ENCODE measurements at regions not wholly inside any gene's neighbourhood (a gene's known extent, or its start where the extent isn't known, plus 50 kb on each side); places are given as distances from the start of the nearest gene placed in this dataset.
"Not testable (repeated sequence)": the region's sequence is repeated elsewhere in the genome, so short reads cannot be mapped to it uniquely, and the experiment has no call there.

GRCh38 chr7:149635561-149636329 lies 137.6 kb downstream of the ZNF467 start:
- DNase-seq, result no peak
- H3K27ac Mint-ChIP-seq, result no peak overlapping the region
- H3K36me3 Mint-ChIP-seq (ENCODE audit: low read depth), result no peaks in the 10 kb centered on the region
- no peaks in the 10 kb centered on the region for H3K9me3 Mint-ChIP-seq
- peaks cover 5% of the 10 kb centered on the region for H3K27me3 Mint-ChIP-seq
- H3K4me3 Mint-ChIP-seq, result no peak overlapping the region
- no peaks in the 10 kb centered on the region for H3K4me1 Mint-ChIP-seq
- intact Hi-C loops (cut with micrococcal nuclease), result no loop called here

DNA sequence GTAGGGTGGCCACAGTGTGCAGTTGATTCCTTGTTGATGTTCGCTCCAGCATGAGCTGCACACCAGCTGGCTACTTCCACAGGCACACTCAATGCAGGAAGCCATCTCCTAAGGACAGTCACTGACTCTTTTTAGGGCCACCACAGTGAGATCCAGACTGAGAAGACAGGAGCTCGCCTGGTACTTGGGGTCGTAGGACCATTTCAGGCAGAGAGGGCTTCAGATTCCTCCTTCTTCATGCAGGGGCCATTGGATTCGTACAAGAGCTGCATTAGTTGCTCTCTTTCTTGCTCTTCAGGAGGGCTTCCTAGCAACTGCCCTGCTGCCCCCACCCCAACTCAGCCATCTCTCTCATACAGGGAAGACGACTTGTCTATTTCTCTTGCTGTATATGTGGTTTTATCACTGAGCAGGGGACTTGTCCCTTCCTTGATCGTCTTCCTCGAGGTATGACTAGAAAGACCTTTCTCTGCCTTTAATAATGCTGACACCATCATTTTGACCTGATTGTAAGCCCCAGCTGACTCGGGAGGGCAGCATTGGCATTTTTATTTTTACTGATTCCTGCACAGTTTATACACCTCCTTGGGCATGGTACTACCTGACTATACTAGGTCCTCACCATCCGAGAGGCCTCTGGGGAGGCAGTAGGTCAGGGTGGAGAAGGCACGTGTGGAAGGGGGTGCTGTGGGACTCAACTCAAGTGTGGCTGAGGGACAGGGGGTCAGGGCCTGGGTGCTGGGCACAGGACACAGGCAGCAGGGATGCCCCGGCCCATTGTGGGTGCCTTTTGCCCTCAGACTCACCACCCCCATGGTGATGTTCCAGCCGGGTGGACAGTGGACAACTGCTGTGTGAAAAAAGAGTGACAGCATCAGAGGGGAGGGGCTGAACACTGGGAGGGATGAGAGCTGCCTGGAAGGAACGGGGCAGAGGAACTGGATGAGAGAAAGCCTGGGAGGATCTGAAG lies 136.7 kb upstream of the ZNF746 start:
- DNase-seq, result no peak
- intact Hi-C loops (cut with micrococcal nuclease), result no loop called here
- Mint-ChIP-seq H3K27me3 (peaks cover 5% of the 10 kb centered on the region), H3K4me1 (no peaks in the 10 kb centered on the region), H3K4me3 (no peak overlapping the region), H3K9me3 (no peaks in the 10 kb centered on the region), H3K27ac (no peak overlapping the region), H3K36me3 (ENCODE audit: low read depth) (no peaks in the 10 kb centered on the region)

DNA sequence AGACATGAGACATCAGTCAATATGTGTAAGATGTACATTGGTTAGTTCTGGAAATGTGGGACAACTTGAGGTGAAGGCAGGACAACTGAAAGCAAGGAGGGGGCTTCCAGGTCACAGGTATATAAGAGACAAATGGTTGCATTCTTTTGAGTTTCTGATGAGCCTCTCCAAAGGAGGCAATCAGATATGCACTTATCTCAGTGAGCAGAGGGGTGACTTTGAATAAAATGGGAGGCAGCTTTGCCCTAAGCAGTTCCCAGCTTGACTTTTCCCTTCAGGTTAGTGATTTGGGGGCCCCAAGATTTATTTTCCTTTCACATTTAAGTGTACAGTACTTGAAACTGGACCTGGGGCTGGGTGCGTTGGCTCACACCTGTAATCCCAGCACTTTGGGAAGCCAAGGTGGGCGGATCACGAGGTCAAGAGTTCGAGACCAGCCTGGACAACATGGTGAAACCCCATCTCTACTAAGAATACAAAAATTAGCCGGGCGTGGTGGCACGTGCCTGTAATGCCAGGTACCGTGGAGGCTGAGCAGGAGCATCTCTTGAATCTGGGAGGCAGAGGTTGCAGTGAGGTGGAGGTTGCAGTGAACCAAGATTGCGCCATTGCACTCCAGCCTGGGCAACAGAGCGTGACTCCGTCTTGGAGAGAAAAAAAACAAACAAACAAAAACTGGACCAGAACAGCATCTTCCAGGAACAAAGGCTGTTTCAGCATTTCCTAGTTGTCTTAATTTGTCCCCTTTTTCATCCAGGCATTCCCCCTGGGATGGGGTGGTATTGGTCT lies 130.9 kb upstream of the ZNF746 start:
- H3K27ac Mint-ChIP-seq; H3K4me3 Mint-ChIP-seq; DNase-seq; H3K9me3 Mint-ChIP-seq; H3K36me3 Mint-ChIP-seq (ENCODE audit: low read depth); H3K4me1 Mint-ChIP-seq: not testable (repeated sequence)
- intact Hi-C loops (cut with micrococcal nuclease), result loop anchor here (10.0 kb wide), 4 partner anchors 86 to 1456 kb away; partner anchors contain the start of genes AGAP3, ATP6V0E2, FASTK and TMUB1
- peaks cover 14% of the 10 kb centered on the region for H3K27me3 Mint-ChIP-seq

- no peak overlapping the region for H3K4me3 Mint-ChIP-seq
- peaks cover 3% of the 10 kb centered on the region for H3K36me3 Mint-ChIP-seq (ENCODE audit: low read depth)
- peaks cover 13% of the 10 kb centered on the region for H3K4me1 Mint-ChIP-seq
- no peaks in the 10 kb centered on the region for H3K9me3 Mint-ChIP-seq
- no peak overlapping the region for H3K27ac Mint-ChIP-seq
- no peak for DNase-seq
- intact Hi-C loops (cut with micrococcal nuclease), result loop anchor here (10.0 kb wide), 4 partner anchors 87 to 1457 kb away; partner anchors contain the start of genes AGAP3, ATP6V0E2, FASTK and TMUB1
- peaks cover 14% of the 10 kb centered on the region for H3K27me3 Mint-ChIP-seq
Observed at GRCh38 chr7:149627911-149628310, 130.3 kb upstream of the ZNF746 start.

DNA sequence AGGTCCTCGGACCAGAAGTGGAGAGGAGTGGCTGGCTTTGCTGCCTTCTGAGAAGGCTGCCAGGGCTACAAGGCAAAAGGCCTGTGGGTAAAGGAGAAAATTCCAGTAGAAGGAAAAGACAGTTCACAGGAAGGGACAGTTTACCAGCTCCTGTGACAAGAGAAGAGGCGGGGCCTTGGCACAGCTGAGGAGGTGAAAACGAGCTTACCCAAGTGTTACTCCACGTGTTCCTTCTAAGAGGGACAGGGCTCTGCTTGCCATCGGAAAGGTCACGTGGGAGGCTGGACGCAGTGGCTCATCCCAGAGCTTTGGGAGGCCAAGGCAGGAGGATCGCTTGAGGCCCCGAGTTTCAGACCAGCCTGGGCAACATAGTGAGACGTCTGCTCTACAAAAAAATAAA lies 129.4 kb upstream of the ZNF746 start:
- Mint-ChIP-seq H3K27ac (no peak overlapping the region), H3K9me3 (no peaks in the 10 kb centered on the region), H3K36me3 (ENCODE audit: low read depth) (peaks cover 6% of the 10 kb centered on the region), H3K4me1 (peaks cover 22% of the 10 kb centered on the region), H3K4me3 (no peak overlapping the region), H3K27me3 (peaks cover 14% of the 10 kb centered on the region)
- no peak for DNase-seq
- intact Hi-C loops (cut with micrococcal nuclease), result loop anchor here (10.0 kb wide), 4 partner anchors 88 to 1458 kb away; partner anchors contain the start of genes AGAP3, ATP6V0E2, FASTK and TMUB1

GRCh38 chr7:149625947-149626392 lies 128.4 kb upstream of the ZNF746 start:
- peaks cover 30% of the 10 kb centered on the region for H3K4me1 Mint-ChIP-seq
- peaks cover 14% of the 10 kb centered on the region for H3K27me3 Mint-ChIP-seq
- H3K9me3 Mint-ChIP-seq, result no peaks in the 10 kb centered on the region
- no peak overlapping the region for H3K27ac Mint-ChIP-seq
- H3K36me3 Mint-ChIP-seq (ENCODE audit: low read depth), result peaks cover 14% of the 10 kb centered on the region
- H3K4me3 Mint-ChIP-seq, result peak overlapping the region; percentile 91
- intact Hi-C loops (cut with micrococcal nuclease), result loop anchor here (1.0 to 10.0 kb wide), 8 partner anchors 89 to 1459 kb away; partner anchors contain the start of genes AGAP3, ATP6V0E2, FASTK and TMUB1
- no peak for DNase-seq

DNA sequence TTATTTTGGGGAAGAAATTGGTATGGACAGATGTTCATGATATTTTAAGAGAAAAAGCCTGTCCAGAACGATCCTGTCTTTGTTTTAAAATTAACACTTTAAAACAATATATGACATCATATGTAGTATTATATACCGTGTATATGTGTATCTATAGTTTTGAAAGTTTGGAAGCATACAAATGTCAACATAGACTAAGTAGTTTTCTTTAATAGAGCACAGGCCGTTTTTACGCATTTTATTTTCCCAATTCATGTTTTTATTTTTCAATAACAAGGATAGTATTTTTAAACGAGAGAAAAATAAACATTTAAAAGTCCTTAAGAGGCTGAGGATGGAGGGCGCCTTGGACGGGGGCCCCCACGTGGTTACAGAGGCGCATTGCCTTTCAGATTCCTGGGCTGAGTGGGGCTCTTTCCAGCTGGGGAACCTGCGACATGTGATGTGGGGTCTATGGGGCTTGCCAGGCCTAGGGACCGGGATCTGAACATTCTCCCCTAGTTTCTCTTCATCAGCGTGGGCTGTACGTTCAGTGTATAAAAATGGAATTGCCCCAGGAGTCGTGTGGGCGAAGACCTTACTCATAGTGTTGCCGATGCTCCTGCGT lies 127.8 kb upstream of the ZNF746 start:
- Mint-ChIP-seq H3K4me3 (peak overlapping the region; percentile 91), H3K36me3 (ENCODE audit: low read depth) (peaks cover 18% of the 10 kb centered on the region), H3K27ac (peak overlapping the region; percentile 20), H3K4me1 (peaks cover 33% of the 10 kb centered on the region), H3K9me3 (no peaks in the 10 kb centered on the region), H3K27me3 (peaks cover 14% of the 10 kb centered on the region)
- DNase-seq, result peak; percentile 87
- intact Hi-C loops (cut with micrococcal nuclease), result loop anchor here (1.0 to 10.0 kb wide), 8 partner anchors 89 to 1459 kb away; partner anchors contain the start of genes AGAP3, ATP6V0E2, FASTK and TMUB1

DNA sequence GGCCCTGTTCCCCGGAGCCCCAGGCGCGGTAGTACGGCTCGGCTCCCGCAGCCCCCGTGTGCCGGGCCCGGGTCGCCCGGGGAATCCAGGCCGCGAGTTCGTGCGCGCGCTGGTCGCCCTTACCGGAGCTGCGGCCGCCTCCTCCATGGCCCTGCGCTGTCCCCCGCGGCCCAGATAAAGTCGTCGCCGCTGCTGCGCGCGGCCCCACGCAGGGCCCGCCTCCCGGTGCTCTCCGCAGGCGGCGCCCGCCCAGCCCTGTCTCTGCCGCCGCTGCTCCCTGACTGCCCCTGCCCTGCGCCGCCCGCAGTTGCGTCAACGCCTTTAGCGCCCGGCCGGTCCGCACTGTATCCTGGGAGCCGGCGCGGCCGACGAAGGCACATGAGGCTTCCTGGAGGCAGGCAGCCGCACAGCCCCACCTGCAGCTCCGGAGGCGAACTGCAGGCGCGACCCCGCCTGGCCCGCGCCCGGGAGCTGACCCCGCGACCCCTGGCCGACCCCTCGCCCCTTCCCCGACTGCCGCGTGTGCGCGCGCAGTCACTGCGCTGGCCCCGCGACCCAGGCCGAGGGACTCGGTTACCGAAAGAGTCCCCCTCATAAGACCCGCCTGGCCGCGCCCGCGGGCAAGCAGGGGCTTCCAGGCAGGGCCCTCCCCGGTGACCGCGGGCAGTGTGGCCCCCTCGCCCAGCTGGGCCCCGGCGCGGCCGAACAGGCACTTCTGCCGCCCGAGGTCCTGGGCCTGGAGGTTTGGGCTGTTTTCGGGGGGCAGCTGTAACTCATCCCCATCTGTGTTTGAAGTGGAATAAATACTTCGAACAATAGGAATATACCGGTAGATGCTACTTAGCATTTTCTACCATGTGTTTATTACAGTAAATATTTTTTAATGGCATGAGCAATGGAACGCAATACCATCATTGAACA lies 127.1 kb upstream of the ZNF746 start:
- DNase-seq, result peak; percentile 98
- intact Hi-C loops (cut with micrococcal nuclease), result loop anchor here (1.0 to 10.0 kb wide), 9 partner anchors 24 to 1460 kb away; partner anchors contain the start of genes AGAP3, ATP6V0E2, FASTK and TMUB1

DNA sequence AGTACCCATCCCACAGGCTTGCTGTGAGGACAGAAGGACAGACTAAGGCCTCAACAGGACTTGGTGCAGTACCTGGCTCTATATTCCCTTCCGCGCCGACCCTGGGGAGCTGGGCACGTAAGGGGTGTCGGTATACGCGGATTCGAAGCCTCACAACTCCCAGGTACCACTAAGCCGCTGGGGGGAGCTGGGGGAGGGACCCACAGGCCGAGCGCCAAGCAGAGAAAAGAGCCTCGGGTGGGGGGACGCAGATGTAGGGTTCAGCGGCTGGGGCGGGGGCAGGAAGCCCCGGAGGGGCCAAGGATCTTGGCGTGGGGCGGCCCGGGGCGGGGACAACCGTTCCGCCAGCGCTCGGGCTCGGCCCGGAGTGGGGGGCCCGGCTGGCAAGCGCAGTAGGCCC lies 126.4 kb upstream of the ZNF746 start:
- no peaks in the 10 kb centered on the region for H3K9me3 Mint-ChIP-seq
- H3K27me3 Mint-ChIP-seq, result peaks cover 14% of the 10 kb centered on the region
- intact Hi-C loops (cut with micrococcal nuclease), result loop anchor here (1.0 to 10.0 kb wide), 7 partner anchors 24 to 1461 kb away; partner anchors contain the start of genes AGAP3, ATP6V0E2, FASTK and TMUB1
- peak; percentile 84 for DNase-seq
- H3K4me3 Mint-ChIP-seq, result peak overlapping the region; percentile 97
- peak overlapping the region; percentile 87 for H3K27ac Mint-ChIP-seq
- peaks cover 33% of the 10 kb centered on the region for H3K4me1 Mint-ChIP-seq
- peaks cover 31% of the 10 kb centered on the region for H3K36me3 Mint-ChIP-seq (ENCODE audit: low read depth)

More for the DNA sequence above, 127.1 kb upstream of the ZNF746 start:
- no peaks in the 10 kb centered on the region for H3K9me3 Mint-ChIP-seq
- H3K27me3 Mint-ChIP-seq, result peaks cover 14% of the 10 kb centered on the region
- peaks cover 24% of the 10 kb centered on the region for H3K36me3 Mint-ChIP-seq (ENCODE audit: low read depth)
- peak overlapping the region; percentile 91 for H3K27ac Mint-ChIP-seq
- peak overlapping the region; percentile 91 for H3K4me3 Mint-ChIP-seq
- H3K4me1 Mint-ChIP-seq, result peaks cover 33% of the 10 kb centered on the region

DNA sequence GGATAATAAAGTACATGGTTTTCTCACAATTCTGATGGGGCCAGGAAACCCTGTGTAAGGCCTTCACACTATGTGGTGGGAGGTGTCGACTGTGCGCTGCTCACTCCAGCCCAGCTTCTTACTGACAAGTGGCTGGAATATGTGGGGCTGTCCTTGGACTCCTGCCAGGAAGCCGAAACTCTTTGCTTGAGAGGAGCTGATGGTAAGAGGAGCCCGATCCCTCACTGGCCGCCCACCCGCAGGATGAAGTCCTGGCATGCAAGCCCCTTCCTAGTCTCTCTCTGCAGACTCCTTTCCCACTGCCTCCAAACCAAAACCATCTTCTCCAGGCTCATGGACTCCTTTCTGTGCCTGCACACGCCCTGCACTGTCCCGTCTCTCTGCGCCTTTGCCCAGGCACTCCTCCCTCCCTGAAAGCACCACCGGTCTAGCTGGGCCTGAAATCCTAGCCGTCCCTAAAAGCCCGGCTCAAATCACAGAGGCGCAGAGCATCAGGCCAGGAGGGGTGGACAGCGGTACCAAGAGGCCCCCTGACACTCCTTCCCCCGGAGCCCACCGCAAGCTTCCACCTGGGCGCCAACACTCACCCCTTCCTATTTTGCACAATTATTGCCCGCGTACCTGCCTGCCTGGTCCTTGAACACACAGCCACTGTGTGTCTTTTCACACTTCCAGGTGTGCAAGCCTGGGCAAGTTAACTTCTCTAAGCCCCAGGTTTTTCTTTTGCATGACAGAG lies 125.8 kb upstream of the ZNF746 start:
- not testable (repeated sequence) for DNase-seq, H3K9me3 Mint-ChIP-seq
- Mint-ChIP-seq H3K27ac (peak overlapping the region; percentile 87), H3K4me1 (peaks cover 33% of the 10 kb centered on the region), H3K4me3 (peak overlapping the region; percentile 97), H3K27me3 (peaks cover 14% of the 10 kb centered on the region), H3K36me3 (ENCODE audit: low read depth) (peaks cover 34% of the 10 kb centered on the region)
- intact Hi-C loops (cut with micrococcal nuclease), result loop anchor here (10.0 kb wide), 4 partner anchors 91 to 1461 kb away; partner anchors contain the start of genes AGAP3, ATP6V0E2, FASTK and TMUB1

All from activated CD4-positive, alpha-beta T cell treated with anti-CD3 and anti-CD28 coated beads, Interleukin-2, amount 10 ng/mL, durations not matched to agents 24 days and 14 days (primary cell).